ENCODE measurements at regions not wholly inside any gene's neighbourhood (a gene's known extent, or its start where the extent isn't known, plus 50 kb on each side); places are given as distances from the start of the nearest gene placed in this dataset.
"Not testable (repeated sequence)": the region's sequence is repeated elsewhere in the genome, so short reads cannot be mapped to it uniquely, and the experiment has no call there.

DNA sequence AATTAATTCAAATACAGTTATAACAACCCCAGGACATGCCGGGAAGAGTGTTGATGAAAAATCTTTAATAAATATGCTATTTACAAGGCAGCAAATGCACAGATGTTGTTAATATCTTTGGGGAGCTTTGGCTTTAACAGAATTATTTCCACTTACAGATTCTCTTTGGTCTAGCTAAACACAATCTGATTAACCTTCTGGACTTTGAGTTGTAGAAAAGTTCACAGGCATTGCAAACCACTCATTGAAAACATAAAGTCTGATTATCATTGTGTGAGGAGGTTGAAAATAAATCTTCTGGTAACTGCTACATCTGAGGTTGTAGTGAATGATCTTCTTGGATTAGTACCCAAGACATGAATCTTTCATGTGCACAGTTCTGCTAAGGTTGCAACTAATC, 255.6 kb downstream of the LHFPL1 start:
- no peak overlapping the region for H3K27ac Mint-ChIP-seq
- no peaks in the 10 kb centered on the region for H3K36me3 Mint-ChIP-seq (ENCODE audit: low read depth)
- TF ChIP-seq, protein P1, sequence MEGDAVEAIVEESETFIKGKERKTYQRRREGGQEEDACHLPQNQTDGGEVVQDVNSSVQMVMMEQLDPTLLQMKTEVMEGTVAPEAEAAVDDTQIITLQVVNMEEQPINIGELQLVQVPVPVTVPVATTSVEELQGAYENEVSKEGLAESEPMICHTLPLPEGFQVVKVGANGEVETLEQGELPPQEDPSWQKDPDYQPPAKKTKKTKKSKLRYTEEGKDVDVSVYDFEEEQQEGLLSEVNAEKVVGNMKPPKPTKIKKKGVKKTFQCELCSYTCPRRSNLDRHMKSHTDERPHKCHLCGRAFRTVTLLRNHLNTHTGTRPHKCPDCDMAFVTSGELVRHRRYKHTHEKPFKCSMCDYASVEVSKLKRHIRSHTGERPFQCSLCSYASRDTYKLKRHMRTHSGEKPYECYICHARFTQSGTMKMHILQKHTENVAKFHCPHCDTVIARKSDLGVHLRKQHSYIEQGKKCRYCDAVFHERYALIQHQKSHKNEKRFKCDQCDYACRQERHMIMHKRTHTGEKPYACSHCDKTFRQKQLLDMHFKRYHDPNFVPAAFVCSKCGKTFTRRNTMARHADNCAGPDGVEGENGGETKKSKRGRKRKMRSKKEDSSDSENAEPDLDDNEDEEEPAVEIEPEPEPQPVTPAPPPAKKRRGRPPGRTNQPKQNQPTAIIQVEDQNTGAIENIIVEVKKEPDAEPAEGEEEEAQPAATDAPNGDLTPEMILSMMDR (IDR thresholded peaks at IDR 0.05), result no peak
- H3K27me3 Mint-ChIP-seq (ENCODE audit: low read depth, poor library complexity), result no peaks in the 10 kb centered on the region
- DNase-seq, result no peak
- no peaks in the 10 kb centered on the region for H3K4me1 Mint-ChIP-seq
- H3K4me3 Mint-ChIP-seq, result no peak overlapping the region
- no peaks in the 10 kb centered on the region for H3K9me3 Mint-ChIP-seq

DNA sequence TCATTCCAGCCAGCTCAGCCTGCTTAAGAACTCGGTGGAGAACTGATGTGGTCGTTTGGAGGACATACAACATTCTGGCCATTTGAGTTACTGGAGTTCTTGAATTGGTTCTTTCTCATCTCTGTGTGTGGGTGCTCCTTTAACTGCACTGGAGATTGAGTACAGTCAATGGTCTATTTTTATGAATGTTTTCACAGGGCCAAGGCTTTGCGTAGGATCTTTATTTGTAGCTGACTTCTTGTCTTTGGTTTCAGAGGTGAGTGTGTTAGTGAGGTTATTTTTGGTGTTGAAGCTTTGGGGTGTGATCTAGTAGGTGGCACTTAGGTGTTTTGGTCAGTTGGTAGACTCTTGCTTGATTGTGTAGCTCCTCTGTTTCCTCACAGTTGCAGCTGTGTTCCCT, 288.4 kb downstream of the LHFPL1 start:
- H3K9me3 Mint-ChIP-seq, result no peaks in the 10 kb centered on the region
- DNase-seq, result no peak
- no peaks in the 10 kb centered on the region for H3K4me1 Mint-ChIP-seq
- TF ChIP-seq, protein P1 (IDR thresholded peaks at IDR 0.05), result no peak
- no peaks in the 10 kb centered on the region for H3K36me3 Mint-ChIP-seq (ENCODE audit: low read depth)
- no peak overlapping the region for H3K27ac Mint-ChIP-seq
- no peaks in the 10 kb centered on the region for H3K27me3 Mint-ChIP-seq (ENCODE audit: low read depth, poor library complexity)
- H3K4me3 Mint-ChIP-seq, result no peak overlapping the region

DNA sequence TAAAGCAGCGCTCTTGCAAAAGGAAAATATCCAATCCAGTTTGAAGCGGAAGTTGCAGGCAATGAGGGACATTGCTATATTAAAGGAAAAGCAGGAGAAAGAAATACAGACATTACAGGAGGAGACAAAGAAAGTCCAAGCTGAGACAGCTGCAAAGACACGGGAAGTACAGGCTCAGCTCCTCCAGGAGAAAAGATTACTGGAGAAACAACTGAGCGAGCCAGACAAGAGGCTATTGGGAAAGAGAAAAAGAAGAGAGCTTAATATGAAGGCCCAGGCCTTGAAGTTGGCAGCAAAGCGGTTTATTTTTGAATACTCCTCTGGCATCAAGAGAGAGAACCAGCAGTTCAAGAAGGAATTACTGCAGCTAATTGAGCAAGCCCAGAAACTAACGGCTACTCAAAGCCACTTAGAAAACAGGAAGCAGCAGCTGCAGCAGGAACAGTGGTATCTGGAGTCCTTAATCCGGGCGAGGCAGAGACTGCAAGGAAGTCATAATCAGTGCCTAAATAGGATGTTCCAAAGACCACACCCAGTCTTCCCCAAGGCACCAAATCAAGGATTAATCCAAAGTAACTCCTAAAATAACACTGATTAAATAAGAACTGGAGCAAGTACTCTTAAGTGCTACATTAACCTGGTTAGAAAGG, 298.0 kb downstream of the LHFPL1 start:
- H3K9me3 Mint-ChIP-seq; H3K4me3 Mint-ChIP-seq; H3K4me1 Mint-ChIP-seq; H3K27me3 Mint-ChIP-seq (ENCODE audit: low read depth, poor library complexity); DNase-seq; H3K36me3 Mint-ChIP-seq (ENCODE audit: low read depth); H3K27ac Mint-ChIP-seq: not testable (repeated sequence)

DNA sequence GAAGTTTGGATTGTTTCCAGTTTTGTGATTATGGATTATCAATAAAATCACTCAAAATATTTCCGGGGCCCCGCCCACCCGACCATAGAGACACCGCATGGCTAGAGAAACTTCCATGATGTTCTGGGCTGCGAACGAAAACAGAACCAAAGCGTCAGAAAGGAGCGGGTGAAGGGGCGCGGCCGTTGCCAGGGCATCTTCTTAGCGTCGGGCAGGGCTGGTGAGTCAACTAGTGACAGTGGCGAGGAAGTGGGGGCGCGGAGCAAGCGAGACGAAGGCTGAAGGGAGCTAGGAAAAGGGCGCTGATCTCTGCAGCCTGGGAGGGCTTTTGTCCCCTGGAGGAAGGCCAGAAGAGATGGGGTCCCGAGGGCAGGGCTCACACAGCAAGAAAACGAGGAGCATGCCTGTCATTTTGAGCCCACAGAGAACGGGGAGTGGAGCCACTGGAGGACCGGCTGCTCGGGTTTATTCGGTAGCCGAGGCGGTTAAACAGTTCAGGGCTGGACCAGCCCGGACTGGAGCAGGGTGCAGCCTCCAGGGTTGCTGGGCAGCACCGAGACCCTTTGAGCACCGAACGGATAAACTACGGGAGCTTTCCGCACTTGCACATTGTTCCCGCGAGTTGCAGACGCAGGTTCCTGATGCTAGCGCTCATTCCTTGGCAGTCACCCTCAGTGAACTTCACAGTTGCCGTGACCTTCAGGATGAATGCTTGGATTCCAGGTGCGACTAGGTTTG, 298.1 kb upstream of the TRPC5 start:
- no peaks in the 10 kb centered on the region for H3K36me3 Mint-ChIP-seq (ENCODE audit: low read depth)
- TF ChIP-seq, protein P1 (IDR thresholded peaks at IDR 0.05), result no peak
- H3K4me3 Mint-ChIP-seq, result no peak overlapping the region
- no peak for DNase-seq
- H3K4me1 Mint-ChIP-seq, result peaks cover 5% of the 10 kb centered on the region
- no peaks in the 10 kb centered on the region for H3K9me3 Mint-ChIP-seq
- H3K27me3 Mint-ChIP-seq (ENCODE audit: low read depth, poor library complexity), result peaks cover 3% of the 10 kb centered on the region
- peak overlapping the region; percentile 96 for H3K27ac Mint-ChIP-seq

DNA sequence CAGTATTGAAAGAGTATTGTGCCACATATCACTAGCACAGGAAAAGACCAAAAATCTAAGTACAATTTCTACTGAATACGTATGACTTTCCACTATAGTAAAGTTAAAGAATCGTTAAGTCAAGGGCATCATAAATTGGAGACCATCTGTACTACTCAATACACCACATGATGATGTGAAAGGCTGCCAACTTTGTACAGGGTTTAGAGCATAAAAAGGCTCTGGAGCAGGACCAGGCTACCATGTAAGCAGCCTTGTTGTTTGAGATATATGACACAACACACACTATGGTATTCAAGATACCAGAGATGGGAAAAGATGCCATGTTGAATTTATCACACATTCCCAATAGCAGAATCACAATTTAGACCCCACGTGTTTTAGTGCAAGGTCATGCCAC, 294.9 kb upstream of the TRPC5 start:
- H3K9me3 Mint-ChIP-seq, result no peaks in the 10 kb centered on the region
- peaks cover 5% of the 10 kb centered on the region for H3K4me1 Mint-ChIP-seq
- DNase-seq, result no peak
- no peak overlapping the region for H3K4me3 Mint-ChIP-seq
- H3K36me3 Mint-ChIP-seq (ENCODE audit: low read depth), result no peaks in the 10 kb centered on the region
- H3K27ac Mint-ChIP-seq, result no peak overlapping the region
- TF ChIP-seq, protein P1 (IDR thresholded peaks at IDR 0.05), result no peak
- H3K27me3 Mint-ChIP-seq (ENCODE audit: low read depth, poor library complexity), result no peaks in the 10 kb centered on the region

DNA sequence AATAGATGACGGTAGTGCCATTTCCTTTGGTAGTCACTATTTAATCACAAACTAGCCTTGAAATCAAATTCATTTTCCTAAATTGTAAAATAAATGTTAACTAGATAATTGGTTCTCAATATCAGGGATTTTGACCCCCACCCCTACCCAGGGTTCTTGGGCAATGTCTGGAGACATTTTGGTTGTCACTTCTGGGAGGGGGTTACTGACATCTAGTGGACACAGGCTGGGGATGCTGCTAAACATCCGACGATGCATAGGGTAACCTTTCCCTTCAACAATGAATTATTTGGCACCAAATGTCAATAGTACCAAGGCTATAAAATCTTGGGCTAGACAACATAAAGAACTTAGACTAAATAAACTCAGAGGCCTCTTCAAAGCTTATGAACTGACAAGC, 285.8 kb upstream of the TRPC5 start:
- Mint-ChIP-seq H3K4me1 (peaks cover 5% of the 10 kb centered on the region), H3K4me3 (no peak overlapping the region), H3K9me3 (no peaks in the 10 kb centered on the region), H3K36me3 (ENCODE audit: low read depth) (no peaks in the 10 kb centered on the region), H3K27ac (no peak overlapping the region), H3K27me3 (ENCODE audit: low read depth, poor library complexity) (peaks cover 3% of the 10 kb centered on the region)
- peak; percentile 14 for DNase-seq
- TF ChIP-seq, protein P1 (IDR thresholded peaks at IDR 0.05), result peak; percentile 49

Measured in nephron progenitor cell (in vitro differentiated cells).